ENCODE measurements at regions not wholly inside any gene's neighbourhood (a gene's known extent, or its start where the extent isn't known, plus 50 kb on each side); places are given as distances from the start of the nearest gene placed in this dataset.

DNA sequence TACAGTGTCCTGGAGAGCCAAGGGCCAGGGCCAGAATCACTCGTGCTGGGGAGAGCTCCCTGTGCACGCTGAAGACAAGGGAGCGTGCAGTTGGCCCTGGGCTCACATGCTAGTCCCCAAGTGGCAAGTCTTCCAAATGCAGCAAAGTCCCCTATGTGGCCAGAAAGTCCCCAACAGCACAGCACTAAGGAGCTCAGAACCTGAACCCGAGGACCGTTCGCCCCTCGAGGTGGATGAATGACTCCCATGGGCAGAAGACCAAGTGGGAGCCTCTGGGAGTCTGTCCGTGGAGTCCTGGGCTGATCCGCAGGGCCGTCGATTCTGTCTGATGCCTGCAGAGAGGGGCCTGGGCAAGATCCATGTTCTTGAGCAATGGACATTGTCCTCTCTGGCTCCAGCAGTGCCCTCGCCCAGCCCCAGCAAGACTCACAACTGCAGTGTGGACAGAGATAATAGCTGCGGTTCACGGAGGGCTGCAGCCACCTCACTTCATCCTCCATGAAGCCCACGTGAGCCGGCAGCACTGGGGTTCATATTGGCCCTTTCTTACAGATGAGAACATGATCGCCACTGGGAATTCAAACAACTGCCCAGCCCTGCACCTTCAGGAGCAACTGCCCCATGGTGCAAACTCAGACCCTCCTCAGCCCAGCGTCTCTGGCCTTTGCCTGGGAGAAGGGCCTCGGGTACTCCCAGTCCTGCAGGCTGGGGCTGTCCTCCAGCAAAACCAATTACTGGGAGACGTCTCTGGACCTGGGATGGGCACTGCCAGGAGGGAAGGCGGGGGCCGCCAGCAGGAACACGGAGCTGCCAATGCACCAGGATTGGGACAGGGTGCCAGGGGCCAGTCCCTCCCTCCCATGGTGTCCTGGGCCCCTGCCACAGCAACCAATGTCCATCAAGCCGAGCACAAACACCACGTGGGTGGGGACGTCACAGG is 243.7 kb downstream of the NPHP4 start:
- DNase-seq, result no peak

DNA sequence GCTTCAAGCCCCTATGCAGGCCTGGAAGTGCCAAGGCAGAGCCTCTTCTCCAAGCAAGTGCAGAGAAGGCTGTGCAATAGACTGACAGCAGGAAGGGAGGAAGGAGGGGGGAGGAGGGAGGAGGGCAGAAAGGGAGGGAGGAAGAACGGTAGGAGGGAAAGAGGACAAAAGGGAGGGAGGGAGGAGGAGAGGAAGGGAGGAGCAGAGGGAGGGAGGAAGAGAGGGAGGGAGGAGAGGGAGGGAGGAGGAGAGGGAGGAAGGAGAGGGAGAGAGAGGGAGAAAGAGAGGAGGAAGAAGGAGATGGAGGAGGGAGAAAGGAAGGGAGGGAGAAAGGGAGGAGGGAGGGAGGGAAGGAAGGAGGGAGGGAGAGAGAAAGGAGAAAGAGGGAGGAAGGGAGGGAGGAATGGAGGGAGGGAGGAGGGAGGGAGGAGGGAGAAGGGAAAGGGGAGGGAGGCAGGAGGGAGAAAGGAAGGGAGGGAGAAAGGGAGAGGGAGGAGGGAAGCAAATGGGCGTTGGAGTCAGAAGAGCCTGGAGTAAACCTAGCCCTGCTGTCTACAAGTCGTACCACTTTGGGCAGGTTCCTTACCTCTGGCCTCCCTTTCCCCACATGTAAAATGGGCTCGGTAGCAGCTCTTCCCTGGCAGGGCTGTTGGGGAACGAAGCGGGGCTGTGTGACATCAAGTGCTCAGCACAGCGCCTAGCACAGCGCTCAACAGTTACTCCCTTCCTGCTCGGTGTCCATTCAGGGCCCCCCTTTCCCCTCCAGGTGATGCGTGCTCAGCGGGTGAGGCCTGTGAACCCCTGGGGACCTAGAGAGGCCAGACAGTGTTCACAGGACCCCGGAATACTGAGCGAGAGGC is 244.6 kb downstream of the NPHP4 start:
- DNase-seq, result no peak

DNA sequence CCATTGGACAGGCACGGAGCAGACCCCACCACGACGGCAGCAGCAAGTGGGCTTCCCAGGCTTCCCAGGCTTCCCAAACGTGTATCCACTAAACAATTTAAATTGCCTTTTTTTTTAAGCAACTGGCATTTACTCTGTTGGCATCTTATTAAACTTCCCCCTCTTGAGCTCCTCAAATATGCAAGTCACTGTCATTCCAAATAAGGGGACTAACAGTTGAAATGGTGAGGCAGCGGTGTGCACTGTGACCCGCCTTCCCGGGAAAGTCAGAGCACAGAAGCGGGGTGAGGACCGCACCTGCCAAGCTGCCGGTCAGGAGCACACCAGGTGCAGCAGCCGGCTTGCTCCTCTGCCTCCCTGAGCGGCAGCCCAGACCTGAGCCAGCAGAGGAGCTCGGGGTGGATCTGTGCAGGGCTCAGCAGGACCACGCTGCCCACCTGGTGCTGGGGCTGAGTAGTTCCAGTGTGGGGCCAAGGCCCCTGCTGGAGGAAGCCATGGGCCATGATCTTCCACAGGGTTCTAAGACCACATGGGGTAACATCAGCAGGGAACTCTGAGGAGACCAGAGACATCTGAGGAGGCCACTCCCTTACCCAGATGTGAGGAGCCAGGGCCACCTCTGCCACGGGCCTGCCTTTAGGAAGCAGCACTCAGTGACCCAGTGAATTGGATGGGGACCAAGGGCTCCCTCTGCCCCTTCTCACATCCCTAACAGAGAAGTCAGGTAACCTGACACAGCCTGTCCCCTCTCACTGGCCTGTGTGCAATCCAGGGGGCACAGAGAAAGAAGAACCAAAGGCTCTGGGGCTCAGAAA is 245.4 kb downstream of the NPHP4 start:
- DNase-seq, result no peak

DNA sequence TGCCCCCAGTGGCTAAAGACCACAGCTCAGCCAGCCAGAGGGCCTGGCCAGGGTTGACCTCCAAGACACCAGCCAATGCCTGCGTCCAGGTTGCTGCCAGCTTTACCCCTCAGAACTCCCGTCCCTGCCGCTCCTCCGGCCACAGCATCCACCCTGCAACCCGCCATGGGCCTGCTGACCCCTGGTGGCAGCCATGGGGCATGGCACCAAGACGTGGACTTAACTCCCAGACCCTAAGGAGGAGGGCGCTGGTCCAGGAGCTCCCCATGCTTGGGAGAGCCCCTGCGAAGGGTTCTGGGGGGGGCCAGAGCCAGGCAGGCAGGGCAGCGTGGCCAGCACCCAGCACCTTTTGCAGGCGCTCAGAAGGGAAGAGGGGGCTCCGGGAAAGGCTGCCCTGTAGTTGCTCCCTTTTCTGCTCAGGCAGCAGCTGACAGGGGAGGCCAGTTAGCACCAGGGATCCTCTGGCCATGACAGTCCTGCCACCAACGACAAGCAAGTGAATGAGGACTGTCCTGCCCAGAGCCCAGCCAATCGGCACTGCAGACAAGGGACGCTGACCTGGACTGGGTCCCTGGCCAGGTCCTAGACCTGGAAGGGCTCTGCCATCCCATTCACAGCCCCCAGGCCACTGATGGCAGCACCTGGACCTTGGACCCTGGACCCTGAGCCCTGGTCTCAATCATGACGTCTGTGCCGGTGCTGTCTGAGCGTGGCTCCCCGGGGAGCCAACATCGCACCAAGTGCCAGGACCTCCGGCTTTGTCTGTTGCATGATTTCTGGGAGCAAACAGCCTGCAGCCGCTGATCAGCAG is 246.2 kb downstream of the NPHP4 start:
- peak; percentile 33 for DNase-seq

DNA sequence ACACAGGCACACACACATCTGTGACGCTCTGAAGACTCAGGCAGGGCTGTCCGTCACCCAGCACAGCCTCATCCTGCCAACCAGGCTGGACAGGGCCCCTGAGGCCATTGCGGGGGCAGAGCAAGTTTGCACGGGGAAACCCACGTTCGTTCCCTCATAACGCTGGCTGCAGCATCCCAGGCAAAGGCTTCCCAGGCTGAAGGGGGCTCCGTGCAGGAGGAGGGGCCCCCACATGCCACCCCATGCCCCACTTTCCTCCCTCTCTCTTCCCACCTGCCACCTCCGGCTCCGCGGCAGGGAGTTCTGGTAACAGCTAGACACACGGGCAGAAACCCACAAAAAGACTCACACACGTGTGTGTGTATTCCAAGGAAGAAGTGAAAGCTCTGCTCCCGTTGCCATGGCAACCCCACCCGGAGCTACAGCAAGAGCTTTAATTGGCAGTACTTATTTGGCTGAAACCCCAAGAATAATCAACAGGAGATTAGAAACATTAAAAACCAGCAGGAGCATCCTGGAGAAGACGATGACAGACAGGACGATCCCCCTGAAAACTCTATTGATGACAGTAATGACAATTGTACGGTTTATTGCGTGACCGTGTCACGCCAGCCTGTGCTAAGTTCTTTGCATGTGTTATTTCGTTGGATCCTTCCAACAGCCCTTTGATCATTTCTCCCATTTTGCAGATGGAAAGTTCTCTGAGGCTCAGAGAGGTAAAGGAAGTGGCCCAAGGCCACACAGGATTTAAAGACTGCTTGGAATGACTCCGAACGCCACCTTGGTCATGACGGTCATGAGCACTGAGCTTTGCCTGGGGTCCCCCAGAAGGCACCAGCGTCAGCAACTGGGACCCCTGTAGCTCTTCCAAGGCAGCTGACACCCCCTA is 247.1 kb downstream of the NPHP4 start:
- no peak for DNase-seq

DNA sequence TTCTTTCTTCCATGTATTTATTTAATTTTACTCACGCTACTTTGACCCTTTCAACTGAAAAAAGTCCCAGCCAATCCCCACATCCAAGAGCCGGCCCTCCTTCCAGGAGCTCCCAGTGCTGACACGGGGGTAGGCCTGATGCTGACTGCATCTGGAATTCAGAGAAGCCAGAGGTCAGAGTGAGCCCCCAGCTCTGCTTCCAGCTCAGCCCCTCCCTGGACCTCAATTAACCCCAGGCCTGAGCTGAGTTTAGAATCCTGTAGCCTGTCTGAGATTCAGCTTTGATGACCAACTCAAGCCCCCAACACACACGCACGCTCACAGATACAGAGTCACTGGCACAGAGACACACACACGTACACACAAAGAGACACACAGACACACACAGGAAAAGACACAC is 247.9 kb downstream of the NPHP4 start:
- DNase-seq, result no peak

DNA sequence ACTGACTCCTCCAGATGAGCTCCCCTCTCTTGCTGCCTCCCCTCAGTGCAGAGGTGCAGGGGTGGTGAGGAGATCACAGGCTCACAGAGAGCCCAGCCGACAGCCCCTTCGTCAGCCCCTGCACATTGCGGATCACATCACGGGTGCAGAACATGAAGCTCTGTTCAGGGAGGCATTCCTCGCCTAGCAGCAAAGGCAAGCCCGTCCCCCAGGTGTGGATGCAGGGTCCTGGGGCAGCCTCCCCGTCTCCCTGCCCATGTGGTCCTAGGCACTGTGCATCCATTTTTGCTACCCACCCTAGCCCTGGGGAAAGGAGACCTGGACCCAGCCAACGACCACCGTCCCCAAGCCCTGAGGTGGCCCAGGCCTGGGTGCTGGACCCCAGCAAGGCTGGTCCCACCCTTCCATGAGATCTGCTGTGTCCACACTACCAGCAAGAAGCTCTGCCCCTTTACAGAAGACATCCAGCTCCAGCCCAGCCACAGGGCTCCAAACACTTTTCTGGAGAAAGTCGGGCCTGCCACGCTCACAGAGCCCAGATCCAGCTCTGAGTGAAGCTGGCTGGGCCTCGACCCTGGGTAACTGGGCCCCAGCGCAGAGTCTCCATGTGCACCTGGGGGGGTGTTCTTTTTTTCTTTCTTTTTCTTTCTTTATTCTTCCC is 248.7 kb downstream of the NPHP4 start:
- no peak for DNase-seq

DNA sequence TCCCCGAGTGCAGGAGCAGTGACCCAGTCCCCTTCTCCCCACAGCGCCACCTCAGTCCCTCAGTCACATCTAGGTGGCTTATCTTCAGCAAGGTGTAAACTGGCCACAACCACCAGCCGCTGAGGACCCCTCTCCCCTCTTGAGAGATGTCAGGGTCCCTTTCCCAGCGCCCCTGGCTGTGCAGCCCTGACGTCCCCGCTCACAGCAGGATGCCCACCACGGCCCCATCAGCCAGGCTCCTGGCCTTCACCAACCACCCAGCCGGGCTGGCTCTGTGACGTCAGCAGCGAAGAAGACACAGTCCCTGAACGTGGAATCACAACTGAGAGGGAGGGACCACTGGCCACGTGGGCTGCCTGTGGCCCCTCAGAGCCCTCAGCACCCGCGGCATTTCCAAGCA is 249.4 kb downstream of the NPHP4 start:
- no peak for DNase-seq

DNA sequence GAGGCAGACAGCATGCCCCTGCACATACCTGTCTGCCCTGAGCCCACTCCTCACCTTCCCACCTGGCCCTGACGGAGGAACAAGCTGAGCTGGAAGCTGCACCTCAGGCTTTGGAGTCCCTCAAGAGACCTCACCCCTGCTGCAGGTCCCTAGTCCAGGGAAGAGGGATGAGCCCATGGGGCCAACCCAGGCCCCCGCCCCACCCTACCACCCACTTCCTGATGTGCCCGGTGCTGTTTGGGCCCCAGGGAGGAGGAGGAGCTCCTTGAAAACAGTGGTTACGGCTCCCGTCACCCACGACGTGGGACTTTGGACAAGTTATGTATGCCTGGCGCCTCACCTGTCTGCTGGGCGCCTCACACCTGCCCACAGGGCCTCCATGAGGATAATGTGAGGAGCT is 250.2 kb downstream of the NPHP4 start:
- no peak for DNase-seq

DNA sequence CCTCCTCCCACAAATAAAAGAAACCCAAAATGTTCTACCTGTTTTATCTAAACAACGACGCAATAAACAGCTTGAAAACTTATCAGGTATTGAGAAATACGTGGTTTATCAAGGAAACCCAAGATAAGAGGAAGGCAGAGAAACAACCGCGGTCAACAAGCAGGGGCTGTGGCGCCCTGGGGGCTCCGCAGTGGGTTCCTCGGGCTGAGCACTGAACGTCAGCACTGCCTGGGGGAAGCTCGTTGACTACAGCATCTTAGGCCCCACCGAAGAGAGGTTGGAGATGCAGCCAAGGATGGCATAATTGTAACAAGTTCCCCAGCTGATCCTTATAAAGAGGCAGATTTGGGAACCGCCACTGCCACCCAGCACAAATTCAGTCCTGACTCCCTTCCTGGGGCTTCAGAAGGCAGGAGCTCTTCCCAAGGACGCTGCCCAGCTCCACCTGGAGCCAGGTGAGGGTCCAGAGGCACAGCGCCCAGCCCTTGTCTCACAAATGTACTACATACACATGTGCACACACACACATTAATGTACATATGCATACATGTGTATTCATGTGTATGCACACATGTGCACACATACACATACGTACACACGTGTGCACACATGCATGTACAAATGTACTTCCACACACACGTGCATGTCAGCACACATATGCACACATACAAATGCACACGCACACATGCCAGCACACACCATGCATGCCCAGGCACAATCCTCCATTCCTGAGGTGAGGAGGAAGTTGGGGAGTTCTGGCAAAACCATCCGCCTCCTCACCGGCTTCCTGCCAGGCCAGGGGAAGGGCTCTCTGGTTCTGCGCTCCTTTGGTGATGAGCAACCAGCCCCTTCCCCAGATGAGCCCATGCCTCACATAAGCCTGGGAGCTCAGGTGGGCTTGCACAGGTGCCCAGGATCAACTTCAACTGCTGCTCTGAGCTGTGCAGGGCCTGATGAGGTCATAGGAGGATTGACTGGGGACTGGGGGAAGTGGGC is 251.1 kb downstream of the NPHP4 start:
- DNase-seq, result no peak

DNA sequence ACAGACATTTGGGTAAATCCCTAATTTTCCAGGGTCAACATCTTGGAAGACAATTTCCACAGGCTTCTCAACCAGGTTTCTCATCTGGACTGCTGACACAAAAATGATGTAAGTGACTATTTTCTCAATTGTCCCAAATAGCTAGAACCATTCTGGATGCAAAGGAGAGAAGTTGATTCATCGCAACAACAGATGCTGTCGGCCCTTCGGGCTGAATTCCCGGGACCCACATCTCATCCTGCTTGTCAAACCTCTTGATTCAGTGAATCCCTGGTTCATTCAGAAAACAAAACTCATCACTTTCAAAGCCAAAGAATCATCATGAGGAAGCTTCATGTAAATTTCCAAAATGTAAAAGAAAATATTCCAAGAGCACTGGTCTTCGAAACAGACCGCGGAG is 251.8 kb downstream of the NPHP4 start:
- DNase-seq, result no peak

DNA sequence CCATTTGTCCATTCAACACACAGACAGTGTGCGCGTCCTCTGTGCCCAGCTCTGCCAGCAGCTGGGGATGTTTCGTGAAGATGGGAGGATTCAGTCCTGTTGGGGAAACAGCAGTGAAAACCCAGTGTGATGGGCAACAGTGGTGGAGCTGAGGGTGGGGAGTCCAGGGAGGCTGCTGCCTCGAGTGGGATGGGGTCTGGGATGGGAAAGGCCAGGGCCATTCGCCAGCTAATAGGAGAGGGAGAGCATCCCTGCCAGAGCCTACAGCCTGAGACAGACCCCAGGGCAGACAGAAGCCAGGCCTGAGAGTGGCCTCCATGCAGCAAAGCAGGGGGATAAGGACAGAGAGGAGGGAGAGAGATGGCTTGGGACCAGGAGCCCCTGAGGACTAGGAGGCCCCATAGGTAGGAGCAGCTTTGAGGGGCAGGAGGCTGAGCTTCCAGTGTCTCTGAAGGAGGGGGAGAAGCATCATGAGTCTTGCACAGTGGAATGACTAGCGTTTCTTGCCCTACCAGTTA is 252.6 kb downstream of the NPHP4 start:
- no peak for DNase-seq

DNA sequence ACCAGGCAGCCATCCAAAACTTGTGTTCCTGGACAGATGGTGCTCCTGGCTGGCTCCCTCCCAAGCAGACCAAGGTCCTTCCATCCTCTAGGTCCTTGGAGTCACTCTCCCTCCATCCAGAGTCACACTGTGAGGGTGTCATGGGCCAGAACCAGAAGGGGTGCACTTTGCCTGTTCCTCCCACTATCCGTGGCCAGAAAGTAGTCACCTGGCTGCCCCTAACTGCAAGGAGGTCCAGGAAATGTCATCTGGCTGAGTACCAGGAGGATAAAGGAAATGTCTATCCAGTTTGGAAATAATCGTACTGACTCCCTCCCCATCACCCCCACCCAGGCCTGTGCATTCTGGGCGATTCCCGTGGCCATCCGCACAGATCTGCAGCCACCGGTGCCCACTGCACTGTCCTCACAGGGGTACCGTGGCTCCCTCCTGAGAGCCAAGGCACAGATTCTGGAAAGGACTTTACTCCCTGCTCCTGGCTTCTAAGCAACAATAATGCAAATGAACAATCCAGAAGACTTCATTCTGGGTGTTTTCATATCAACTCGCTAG is 253.2 kb downstream of the NPHP4 start:
- DNase-seq, result no peak

DNA sequence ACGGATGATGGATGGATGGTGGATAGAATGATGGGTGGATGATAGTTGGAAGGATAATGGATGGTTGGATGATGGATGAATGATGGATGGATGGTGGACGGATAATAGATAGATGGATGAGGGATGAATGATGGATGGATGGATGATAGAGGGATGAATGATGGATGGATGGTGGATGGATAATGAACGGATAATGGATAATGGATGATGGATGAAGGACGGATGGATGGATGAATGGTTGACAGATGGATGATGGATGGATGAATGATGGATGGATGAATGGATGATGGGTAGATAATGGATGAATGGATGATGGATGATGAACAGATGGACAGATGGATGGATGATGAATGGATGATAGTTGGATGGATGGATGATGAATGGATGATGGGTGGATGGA is 255.1 kb downstream of the NPHP4 start:
- no peak for DNase-seq

DNA sequence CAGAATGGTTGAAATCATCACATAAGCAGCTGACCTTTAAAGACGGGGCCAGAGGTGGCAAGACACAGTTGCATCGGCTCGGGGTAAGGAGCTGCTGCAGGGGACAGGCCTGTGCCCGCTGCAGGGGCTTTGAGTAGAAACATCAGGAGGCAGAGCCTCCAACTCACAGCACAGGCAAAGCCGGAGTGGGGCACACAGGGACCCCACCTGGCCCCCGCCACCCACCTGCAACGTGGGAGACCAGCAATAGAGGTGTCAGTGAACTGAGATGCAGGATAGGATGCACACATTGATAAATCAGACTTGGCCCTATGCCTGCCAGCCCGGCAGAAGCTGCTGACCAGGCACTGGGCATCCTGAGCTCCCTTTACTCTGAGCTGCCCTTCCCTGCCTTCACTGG is 257.2 kb downstream of the NPHP4 start:
- DNase-seq, result no peak

DNA sequence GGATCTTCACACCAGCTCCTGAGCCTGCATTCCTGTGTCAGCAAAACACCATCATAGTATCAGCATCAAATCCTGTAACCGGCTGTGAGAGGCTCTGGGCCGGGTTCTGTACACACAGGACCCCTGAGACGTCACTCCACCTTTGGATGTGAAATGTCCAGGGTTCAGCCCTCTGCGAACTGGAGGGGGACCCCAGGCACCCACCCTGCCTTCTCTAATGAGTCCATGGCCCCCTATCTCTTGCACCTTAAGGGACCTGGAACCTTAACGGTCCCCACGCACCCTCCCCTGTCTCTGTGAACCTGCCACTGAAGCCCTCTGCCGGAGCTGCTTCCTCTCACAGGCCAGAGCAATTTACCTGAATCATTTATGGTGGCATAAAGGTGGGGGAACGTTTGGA is 257.8 kb downstream of the NPHP4 start:
- no peak for DNase-seq

DNA sequence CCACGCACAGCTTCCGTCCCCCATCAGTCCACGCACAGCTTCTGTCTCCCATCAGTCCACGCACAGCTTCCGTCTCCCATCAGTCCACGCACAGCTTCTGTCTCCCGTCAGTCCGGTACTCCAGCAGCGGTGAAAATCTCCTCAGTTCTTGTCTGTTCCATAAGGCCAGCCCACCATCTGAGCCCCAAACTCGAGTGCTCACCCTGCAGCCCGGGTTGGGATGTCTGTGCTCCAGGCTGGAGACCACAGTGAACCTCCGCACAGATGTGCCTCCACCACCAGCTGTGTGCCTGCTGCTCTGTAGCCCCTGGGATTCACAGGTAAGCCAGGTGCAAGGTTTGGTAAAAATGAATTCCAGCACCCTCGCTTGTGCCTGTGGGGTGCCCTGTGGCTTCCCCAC is 258.6 kb downstream of the NPHP4 start:
- no peak for DNase-seq

DNA sequence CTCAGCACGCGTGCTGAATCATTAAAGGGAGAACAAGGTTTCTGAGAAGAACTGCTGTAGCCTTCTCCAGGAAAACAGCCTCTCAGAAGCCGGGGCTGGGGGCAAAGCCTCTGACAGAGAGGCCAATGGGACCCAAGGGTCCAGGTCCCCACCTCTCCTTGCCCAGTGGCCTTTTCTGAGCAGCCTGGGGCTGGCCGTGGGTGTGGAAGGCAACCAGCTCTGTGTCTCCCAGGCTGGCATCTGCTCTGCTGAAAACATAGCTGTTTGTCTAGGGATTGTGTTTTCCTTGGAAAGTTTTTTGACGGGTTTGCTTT is 261.2 kb downstream of the NPHP4 start:
- DNase-seq, result no peak
